Peyer's patch (tissue), 4 donors: ENCODE measurements at regions not wholly inside any gene's neighbourhood (a gene's known extent, or its start where the extent isn't known, plus 50 kb on each side); places are given as distances from the start of the nearest gene placed in this dataset.
"Not testable (repeated sequence)": the region's sequence is repeated elsewhere in the genome, so short reads cannot be mapped to it uniquely, and the experiment has no call there.

ENCODE experiments used
- POLR2A ChIP-seq, 2 donors: fragments of 450-650 bp; IDR thresholded peaks; one replicate each; pipeline ENCODE4 v1.5.1; 2017; ENCODE audit warnings: antibody characterized with exemption in 2 of 2, mild to moderate bottlenecking in 2 of 2, moderate library complexity in 2 of 2
- TF ChIP-seq, protein P1 (sequence below), 6 experiments: fragments of 450-650 bp in 4 of 6; fragments of 200-600 bp in 2 of 6; sonication (generic) in 1 of 6; IDR thresholded peaks; one replicate each; pipeline ENCODE4 v1.5.1; 2017 to 2019; ENCODE audit warnings: antibody characterized with exemption in 6 of 6, mild to moderate bottlenecking in 3 of 6, moderate library complexity in 1 of 6

DNA sequence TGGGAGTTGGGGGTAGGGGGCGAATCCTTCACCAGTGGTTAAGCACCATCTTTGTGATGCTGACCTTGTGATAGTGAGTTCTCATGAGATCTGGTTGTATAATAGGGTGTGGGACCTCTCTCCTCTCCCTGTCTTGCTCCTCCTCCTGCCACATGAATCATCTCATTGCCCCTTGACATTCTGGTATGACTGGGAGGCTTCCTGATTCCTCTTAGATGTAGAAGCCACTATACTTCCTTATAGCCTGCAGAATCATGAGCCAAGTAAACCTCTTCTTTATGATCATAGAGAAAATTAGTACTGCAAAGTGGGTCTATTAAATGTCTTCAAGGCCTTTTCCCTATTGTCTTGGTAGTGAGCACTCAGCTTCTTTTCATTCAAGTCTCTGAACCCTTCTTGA is 813.3 kb downstream of the FOXD4L6 start:
- TF ChIP-seq, protein P1, sequence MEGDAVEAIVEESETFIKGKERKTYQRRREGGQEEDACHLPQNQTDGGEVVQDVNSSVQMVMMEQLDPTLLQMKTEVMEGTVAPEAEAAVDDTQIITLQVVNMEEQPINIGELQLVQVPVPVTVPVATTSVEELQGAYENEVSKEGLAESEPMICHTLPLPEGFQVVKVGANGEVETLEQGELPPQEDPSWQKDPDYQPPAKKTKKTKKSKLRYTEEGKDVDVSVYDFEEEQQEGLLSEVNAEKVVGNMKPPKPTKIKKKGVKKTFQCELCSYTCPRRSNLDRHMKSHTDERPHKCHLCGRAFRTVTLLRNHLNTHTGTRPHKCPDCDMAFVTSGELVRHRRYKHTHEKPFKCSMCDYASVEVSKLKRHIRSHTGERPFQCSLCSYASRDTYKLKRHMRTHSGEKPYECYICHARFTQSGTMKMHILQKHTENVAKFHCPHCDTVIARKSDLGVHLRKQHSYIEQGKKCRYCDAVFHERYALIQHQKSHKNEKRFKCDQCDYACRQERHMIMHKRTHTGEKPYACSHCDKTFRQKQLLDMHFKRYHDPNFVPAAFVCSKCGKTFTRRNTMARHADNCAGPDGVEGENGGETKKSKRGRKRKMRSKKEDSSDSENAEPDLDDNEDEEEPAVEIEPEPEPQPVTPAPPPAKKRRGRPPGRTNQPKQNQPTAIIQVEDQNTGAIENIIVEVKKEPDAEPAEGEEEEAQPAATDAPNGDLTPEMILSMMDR (IDR thresholded peaks at IDR 0.05): not testable (repeated sequence)
- not testable (repeated sequence) for TF ChIP-seq POLR2A (IDR thresholded peaks at IDR 0.05)
